DOHH2 (cell line): ENCODE measurements at regions not wholly inside any gene's neighbourhood (a gene's known extent, or its start where the extent isn't known, plus 50 kb on each side); places are given as distances from the start of the nearest gene placed in this dataset.

Experiments used
- H3F3A ChIP-seq: fragments of 200-600 bp; sonication (generic), shearing (Covaris generic); 2 replicates; pipeline ENCODE4 v1.6.0; 2016; ENCODE audit warnings: antibody characterized with exemption, mild to moderate bottlenecking; ENCODE audit not compliant: control insufficient read depth, insufficient read depth
- H3K27ac ChIP-seq: fragments of 200-600 bp; sonication (generic); 2 replicates; pipeline ENCODE4 v1.5.1; 2014; ENCODE audit warnings: low read depth, mild to moderate bottlenecking, low read length, moderate library complexity
- H3K27me3 ChIP-seq: fragments of 200-600 bp; sonication (generic); 2 replicates; pipeline ENCODE4 v1.6.1; 2014; ENCODE audit warnings: mild to moderate bottlenecking, low read length, mixed read lengths; ENCODE audit not compliant: control insufficient read depth
- H3K36me3 ChIP-seq: fragments of 200-600 bp; sonication (generic); 2 replicates; pipeline ENCODE4 v1.6.1; 2014; ENCODE audit warnings: mild to moderate bottlenecking, low read length, moderate library complexity, mixed read lengths; ENCODE audit not compliant: control insufficient read depth
- H3K4me1 ChIP-seq: fragments of 200-600 bp; sonication (generic); 2 replicates; pipeline ENCODE4 v1.6.1; 2014; ENCODE audit warnings: mild to moderate bottlenecking, low read length, mixed read lengths; ENCODE audit not compliant: control insufficient read depth
- H3K4me2 ChIP-seq: fragments of 200-600 bp; sonication (generic); 2 replicates; pipeline ENCODE4 v1.6.0; 2014; ENCODE audit warnings: mild to moderate bottlenecking, low read length, moderate library complexity
- H3K4me3 ChIP-seq: fragments of 200-600 bp; sonication (generic); 2 replicates; pipeline ENCODE4 v1.5.1; 2014; ENCODE audit warnings: mild to moderate bottlenecking, low read length, mixed read lengths
- H3K79me2 ChIP-seq: fragments of 200-600 bp; sonication (generic); 2 replicates; pipeline ENCODE4 v1.6.1; 2014; ENCODE audit warnings: mild to moderate bottlenecking, low read length, mixed read lengths; ENCODE audit not compliant: control insufficient read depth
- H3K9me2 ChIP-seq: fragments of 200-600 bp; sonication (generic); replicated peaks from 2 replicates; pipeline ENCODE4 v1.6.1; 2014; ENCODE audit warnings: mild to moderate bottlenecking, low read length, mixed read lengths; ENCODE audit not compliant: control insufficient read depth
- H3K9me3 ChIP-seq: fragments of 200-600 bp; sonication (generic); 2 replicates; pipeline ENCODE4 v1.6.1; 2014; ENCODE audit warnings: antibody characterized with exemption, low read length, mixed read lengths; ENCODE audit not compliant: control insufficient read depth, insufficient read depth
- H4K20me1 ChIP-seq: fragments of 200-600 bp; sonication (generic); 2 replicates; pipeline ENCODE4 v1.6.0; 2014; ENCODE audit warnings: low read depth, mild to moderate bottlenecking, antibody characterized with exemption, low read length, moderate library complexity; ENCODE audit not compliant: control insufficient read depth, insufficient read depth
- CTCF ChIP-seq: fragments of 200-600 bp; sonication (generic); IDR thresholded peaks from one replicate; pipeline ENCODE4 v1.5.1; 2014; ENCODE audit warnings: antibody characterized with exemption, mild to moderate bottlenecking, low read depth, low read length; ENCODE audit not compliant: poor library complexity, severe bottlenecking
- EZH2phosphoT487 ChIP-seq: fragments of 200-600 bp; sonication (generic); IDR thresholded peaks from 2 replicates; pipeline ENCODE4 v1.6.1; 2017; ENCODE audit warnings: borderline replicate concordance, mild to moderate bottlenecking, antibody characterized with exemption, low read length, moderate library complexity, mixed read lengths

- no peak overlapping the region for H3K4me2 ChIP-seq
- TF ChIP-seq CTCF, result no peak
- TF ChIP-seq EZH2phosphoT487, result no peak
- H3K27ac ChIP-seq, result no peak overlapping the region
- no peak overlapping the region for H3K4me3 ChIP-seq
- H3K36me3 ChIP-seq, result no peaks in the 10 kb centered on the region
- no peaks in the 10 kb centered on the region for H4K20me1 ChIP-seq
- peaks cover 14% of the 10 kb centered on the region for H3K4me1 ChIP-seq
- H3K27me3 ChIP-seq, result no peaks in the 10 kb centered on the region
- no peaks in the 10 kb centered on the region for H3K79me2 ChIP-seq
- H3F3A ChIP-seq, result no peaks in the 10 kb centered on the region
- peaks cover 11% of the 10 kb centered on the region; the same call in 1 of the 2 replicates for H3K9me3 ChIP-seq
- no peaks in the 10 kb centered on the region for H3K9me2 ChIP-seq
Measured at GRCh38 chr14:38044710-38045109, 163.0 kb upstream of the SSTR1 start.

GRCh38 chr14:38045461-38045860 is 162.2 kb upstream of the SSTR1 start:
- no peaks in the 10 kb centered on the region for H3F3A ChIP-seq
- H3K9me3 ChIP-seq, result peaks cover 11% of the 10 kb centered on the region; the same call in 1 of the 2 replicates
- no peak for TF ChIP-seq EZH2phosphoT487
- no peak for TF ChIP-seq CTCF
- no peaks in the 10 kb centered on the region for H3K79me2 ChIP-seq
- no peaks in the 10 kb centered on the region for H3K27me3 ChIP-seq
- no peak overlapping the region for H3K4me3 ChIP-seq
- H3K4me1 ChIP-seq, result peaks cover 14% of the 10 kb centered on the region
- H4K20me1 ChIP-seq, result no peaks in the 10 kb centered on the region
- no peaks in the 10 kb centered on the region for H3K9me2 ChIP-seq
- H3K4me2 ChIP-seq, result no peak overlapping the region
- no peaks in the 10 kb centered on the region for H3K36me3 ChIP-seq
- no peak overlapping the region for H3K27ac ChIP-seq

GRCh38 chr14:38046160-38046559 is 161.5 kb upstream of the SSTR1 start:
- TF ChIP-seq CTCF (no peak), EZH2phosphoT487 (no peak)
- Histone ChIP-seq H4K20me1 (no peaks in the 10 kb centered on the region), H3K79me2 (no peaks in the 10 kb centered on the region), H3K4me3 (no peak overlapping the region), H3K27me3 (no peaks in the 10 kb centered on the region), H3K9me2 (no peaks in the 10 kb centered on the region), H3K4me1 (peaks cover 14% of the 10 kb centered on the region), H3K9me3 (peaks cover 11% of the 10 kb centered on the region; the same call in 1 of the 2 replicates), H3K4me2 (no peak overlapping the region), H3F3A (no peaks in the 10 kb centered on the region), H3K36me3 (no peaks in the 10 kb centered on the region), H3K27ac (no peak overlapping the region)
